Testis (tissue), 2 donors: ENCODE measurements at regions not wholly inside any gene's neighbourhood (a gene's known extent, or its start where the extent isn't known, plus 50 kb on each side); places are given as distances from the start of the nearest gene placed in this dataset.

Experiments
- DNase-seq: peaks from one replicate; pipeline ENCODE4 v3.0.0-alpha.2; 2019
- H3K27ac ChIP-seq, 2 donors: fragments of 200-600 bp; sonication (generic); one replicate each; pipeline ENCODE4 v1.5.1; 2019
- H3K27me3 ChIP-seq: fragments of 200-600 bp; sonication (generic); one replicate; pipeline ENCODE4 v1.5.1; 2019
- H3K36me3 ChIP-seq: fragments of 200-600 bp; sonication (generic); one replicate; pipeline ENCODE4 v1.5.1; 2017; ENCODE audit warnings: low read depth; ENCODE audit errors: missing control alignments
- H3K4me1 ChIP-seq: fragments of 200-600 bp; sonication (generic); one replicate; pipeline ENCODE4 v1.5.1; 2019
- H3K4me3 ChIP-seq, 2 donors: fragments of 200-600 bp; sonication (generic); one replicate each; pipeline ENCODE4 v1.5.1; 2017 to 2019
- H3K9me3 ChIP-seq: fragments of 200-600 bp; sonication (generic); one replicate; pipeline ENCODE4 v1.5.1; 2017
- CTCF ChIP-seq, 3 experiments: fragments of 450-650 bp in 2 of 3; fragments of 200-600 bp in 1 of 3; sonication (generic) in 1 of 3; IDR thresholded peaks; one replicate each; pipeline ENCODE4 v1.5.1; 2016 to 2019; ENCODE audit warnings: antibody characterized with exemption in 3 of 3, mild to moderate bottlenecking in 2 of 3, moderate library complexity in 1 of 3
- POLR2A ChIP-seq: fragments of 450-650 bp; IDR thresholded peaks from one replicate; pipeline ENCODE4 v1.6.1; 2017; ENCODE audit warnings: antibody characterized with exemption, mild to moderate bottlenecking, moderate library complexity
- WGBS, 2 donors: methylation state at CpG; one replicate each; pipeline ENCODE4 v1.1.5; 2018; 5-methylcytosine and 5-hydroxymethylcytosine counted together
- intact Hi-C: fragments of 100-400 bp; cut with DNase I; formaldehyde crosslinking; loops from one replicate; pipeline ENCODE4 v1.15.1; 2023; ENCODE audit warnings: low total_unique reads

DNA sequence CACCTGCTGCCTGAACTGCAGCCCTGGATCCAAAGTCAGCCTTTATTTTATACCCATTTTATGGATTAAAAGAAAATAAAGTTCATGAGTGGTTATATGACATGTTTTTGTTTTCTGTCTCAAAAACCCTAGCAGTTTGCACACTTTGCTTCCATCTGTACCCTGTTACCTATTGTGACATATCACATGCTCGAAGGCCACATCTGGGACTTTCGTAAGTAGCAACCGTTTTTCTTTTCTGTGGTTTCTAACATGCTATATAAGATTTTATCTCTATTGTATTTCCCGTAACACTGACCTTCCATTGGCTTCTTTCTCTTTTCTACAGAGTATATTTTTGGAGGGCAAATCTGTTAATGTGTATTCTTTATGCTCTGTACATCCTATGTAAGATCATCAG lies 1007.2 kb downstream of the PCDH9 start:
- DNase-seq = no peak
- Histone ChIP-seq H3K9me3 (no peaks in the 10 kb centered on the region), H3K4me1 (no peaks in the 10 kb centered on the region), H3K27ac (no peak overlapping the region), H3K36me3 (no peaks in the 10 kb centered on the region), H3K27me3 (no peaks in the 10 kb centered on the region), H3K4me3 (no peak overlapping the region)
- 86 to 91% methylated on average over 4 of the region's 4 CpGs for WGBS, 2 donors
- no peak for TF ChIP-seq CTCF (IDR thresholded peaks at IDR 0.05)
- no peak for TF ChIP-seq POLR2A
- intact Hi-C loops = no loop called here

- WGBS, 2 donors = 88 to 89% methylated on average over 4 of the region's 4 CpGs
- H3K9me3 ChIP-seq = no peaks in the 10 kb centered on the region
- no peaks in the 10 kb centered on the region for H3K36me3 ChIP-seq
- H3K4me3 ChIP-seq = no peak overlapping the region
- intact Hi-C loops = no loop called here
- no peak overlapping the region for H3K27ac ChIP-seq
- H3K4me1 ChIP-seq = no peaks in the 10 kb centered on the region
- H3K27me3 ChIP-seq = no peaks in the 10 kb centered on the region
- TF ChIP-seq CTCF (IDR thresholded peaks at IDR 0.05) = no peak
- TF ChIP-seq POLR2A = no peak
- DNase-seq = no peak
These were observed 1008.0 kb downstream of the PCDH9 start for GRCh38 chr13:66222127-66222526.

DNA sequence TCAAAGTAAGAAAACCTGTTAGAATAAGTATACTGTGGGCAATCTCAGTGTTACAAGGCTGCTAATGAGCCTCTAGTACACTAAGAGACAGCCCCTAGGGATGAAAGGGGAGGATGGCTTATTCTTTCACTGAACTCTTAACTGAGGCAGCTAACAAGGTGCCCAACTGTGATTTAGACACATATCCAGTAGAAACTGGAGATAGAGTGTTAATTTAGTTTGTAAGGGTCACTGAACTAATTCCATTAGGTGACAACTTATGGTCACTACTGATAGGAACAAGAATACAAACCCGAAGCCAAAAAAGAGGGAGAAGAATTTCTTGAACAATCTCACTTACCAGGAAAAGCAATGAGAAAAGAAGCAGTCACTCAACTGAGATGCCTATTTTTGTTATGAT lies 1010.6 kb downstream of the PCDH9 start:
- TF ChIP-seq CTCF (IDR thresholded peaks at IDR 0.05) = no peak
- TF ChIP-seq POLR2A = no peak
- Histone ChIP-seq H3K4me3 (no peak overlapping the region), H3K36me3 (no peaks in the 10 kb centered on the region), H3K27ac (no peak overlapping the region), H3K27me3 (no peaks in the 10 kb centered on the region), H3K9me3 (no peaks in the 10 kb centered on the region), H3K4me1 (no peaks in the 10 kb centered on the region)
- intact Hi-C loops = no loop called here
- WGBS, 2 donors = 73 to 85% methylated on average over 1 of the region's 1 CpG
- DNase-seq = no peak

DNA sequence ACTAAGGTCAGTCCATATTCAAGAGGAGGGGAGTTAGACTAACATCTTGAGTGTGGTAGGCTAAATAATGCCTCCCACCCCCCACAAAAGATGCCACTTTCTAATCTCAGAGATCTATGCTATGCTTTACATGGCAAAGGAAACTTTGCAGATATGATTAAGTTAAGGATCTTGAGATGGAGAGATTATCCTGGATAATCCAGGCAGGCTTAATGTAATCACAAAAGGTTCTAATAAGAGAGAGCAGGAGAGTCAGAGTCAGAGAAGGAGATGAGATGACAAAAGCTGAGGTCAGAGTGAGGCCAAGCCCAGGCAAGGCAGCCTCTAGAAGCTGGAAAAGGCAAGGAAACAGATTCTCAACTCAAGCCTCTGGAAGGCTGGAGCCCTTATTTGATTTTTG lies 1011.6 kb downstream of the PCDH9 start:
- no peak for TF ChIP-seq POLR2A
- TF ChIP-seq CTCF (IDR thresholded peaks at IDR 0.05) = no peak
- no peak overlapping the region for H3K27ac ChIP-seq
- H3K27me3 ChIP-seq = no peaks in the 10 kb centered on the region
- H3K9me3 ChIP-seq = no peaks in the 10 kb centered on the region
- no peak for DNase-seq
- no peaks in the 10 kb centered on the region for H3K36me3 ChIP-seq
- no peaks in the 10 kb centered on the region for H3K4me1 ChIP-seq
- intact Hi-C loops = no loop called here
- H3K4me3 ChIP-seq = no peak overlapping the region

- Histone ChIP-seq H3K9me3 (no peaks in the 10 kb centered on the region), H3K27me3 (no peaks in the 10 kb centered on the region), H3K27ac (no peak overlapping the region), H3K36me3 (no peaks in the 10 kb centered on the region), H3K4me1 (no peaks in the 10 kb centered on the region), H3K4me3 (no peak overlapping the region)
- DNase-seq = no peak
- intact Hi-C loops = no loop called here
- TF ChIP-seq POLR2A = no peak
- no peak for TF ChIP-seq CTCF (IDR thresholded peaks at IDR 0.05)
- WGBS, 2 donors = 38 to 42% methylated on average over 6 of the region's 6 CpGs
These were observed 1013.4 kb downstream of the PCDH9 start for GRCh38 chr13:66216728-66217127.
